ENCODE measurements at regions not wholly inside any gene's neighbourhood (a gene's known extent, or its start where the extent isn't known, plus 50 kb on each side); places are given as distances from the start of the nearest gene placed in this dataset.
A peak's percentile ranks its signal among the peaks of the same experiment; 100 is the strongest.

- Histone ChIP-seq H3K4me1 (ENCODE audit: control insufficient read depth in 1 of 2, insufficient read depth in 2 of 2, low read length in 2 of 2) (no peaks in the 10 kb centered on the region), H3K18ac (ENCODE audit: low read length) (no peak overlapping the region), H3K27me3 (ENCODE audit: insufficient read depth, low read length) (no peaks in the 10 kb centered on the region), H2AK5ac (ENCODE audit: low read length) (no peak overlapping the region), H3K9me3 (ENCODE audit: insufficient read depth, low read depth, low read length) (no peaks in the 10 kb centered on the region), H3K36me3 (ENCODE audit: control insufficient read depth in 1 of 2, insufficient read depth in 2 of 2, low read length in 2 of 2) (no peaks in the 10 kb centered on the region), H3K23ac (ENCODE audit: low read length) (no peak overlapping the region), H3K9ac (ENCODE audit: low read length) (no peak overlapping the region), H3K4me2 (ENCODE audit: low read length) (no peak overlapping the region), H2BK12ac (ENCODE audit: low read length) (no peak overlapping the region), H2BK120ac (ENCODE audit: insufficient read depth, low read length, poor library complexity) (no peak overlapping the region), H4K12ac (ENCODE audit: low read depth, low read length) (no peak overlapping the region), H2AFZ (ENCODE audit: insufficient read depth, low read length, poor library complexity) (no peak overlapping the region), H3K14ac (ENCODE audit: low read length) (no peak overlapping the region), H3K79me2 (ENCODE audit: control insufficient read depth, insufficient read depth, low read length, poor library complexity) (no peaks in the 10 kb centered on the region), H4K91ac (ENCODE audit: low read depth, low read length) (no peak overlapping the region), H2BK5ac (ENCODE audit: low read depth, low read length, poor library complexity) (no peak overlapping the region), H3K4me3 (ENCODE audit: low read depth, low read length) (no peak overlapping the region), H3K27ac (ENCODE audit: low read depth, low read length) (no peak overlapping the region), H3K79me1 (ENCODE audit: low read length) (no peaks in the 10 kb centered on the region), H4K8ac (ENCODE audit: low read depth, low read length) (no peak overlapping the region), H3K4ac (ENCODE audit: low read depth, low read length) (no peak overlapping the region)
- no CpG with 5 or more reads among the region's 3 CpGs for WGBS (ENCODE audit: extremely low coverage, insufficient coverage, insufficient read length)
- DNase-seq, result peak; percentile 8 to 60
Measured at GRCh38 chr3:117526470-117527079, 817.0 kb downstream of the TUSC7 start.

GRCh38 chr3:117527346-117527745 lies 817.8 kb downstream of the TUSC7 start:
- no peak overlapping the region for H2AK5ac ChIP-seq (ENCODE audit: low read length)
- H3K79me1 ChIP-seq (ENCODE audit: low read length), result no peaks in the 10 kb centered on the region
- no peaks in the 10 kb centered on the region for H3K9me3 ChIP-seq (ENCODE audit: insufficient read depth, low read depth, low read length)
- no peak overlapping the region for H4K12ac ChIP-seq (ENCODE audit: low read depth, low read length)
- H3K14ac ChIP-seq (ENCODE audit: low read length), result no peak overlapping the region
- no peak overlapping the region for H2AFZ ChIP-seq (ENCODE audit: insufficient read depth, low read length, poor library complexity)
- H3K36me3 ChIP-seq (ENCODE audit: control insufficient read depth in 1 of 2, insufficient read depth in 2 of 2, low read length in 2 of 2), result no peaks in the 10 kb centered on the region
- H3K27me3 ChIP-seq (ENCODE audit: insufficient read depth, low read length), result no peaks in the 10 kb centered on the region
- no peak overlapping the region for H2BK5ac ChIP-seq (ENCODE audit: low read depth, low read length, poor library complexity)
- no peak overlapping the region for H3K18ac ChIP-seq (ENCODE audit: low read length)
- H3K4ac ChIP-seq (ENCODE audit: low read depth, low read length), result no peak overlapping the region
- no peak overlapping the region for H4K8ac ChIP-seq (ENCODE audit: low read depth, low read length)
- no peaks in the 10 kb centered on the region for H3K79me2 ChIP-seq (ENCODE audit: control insufficient read depth, insufficient read depth, low read length, poor library complexity)
- no peak overlapping the region for H2BK12ac ChIP-seq (ENCODE audit: low read length)
- no peak overlapping the region for H3K23ac ChIP-seq (ENCODE audit: low read length)
- H3K4me2 ChIP-seq (ENCODE audit: low read length), result no peak overlapping the region
- no peak overlapping the region for H4K91ac ChIP-seq (ENCODE audit: low read depth, low read length)
- no CpG with 5 or more reads among the region's 2 CpGs for WGBS (ENCODE audit: extremely low coverage, insufficient coverage, insufficient read length)
- H3K9ac ChIP-seq (ENCODE audit: low read length), result no peak overlapping the region
- H3K27ac ChIP-seq (ENCODE audit: low read depth, low read length), result no peak overlapping the region
- no peaks in the 10 kb centered on the region for H3K4me1 ChIP-seq (ENCODE audit: control insufficient read depth in 1 of 2, insufficient read depth in 2 of 2, low read length in 2 of 2)
- H3K4me3 ChIP-seq (ENCODE audit: low read depth, low read length), result no peak overlapping the region
- DNase-seq, result no peak
- no peak overlapping the region for H2BK120ac ChIP-seq (ENCODE audit: insufficient read depth, low read length, poor library complexity)

GRCh38 chr3:117528688-117529087 lies 819.1 kb downstream of the TUSC7 start:
- no peak overlapping the region for H3K9ac ChIP-seq (ENCODE audit: low read length)

GRCh38 chr3:117531078-117531767 lies 821.6 kb downstream of the TUSC7 start:
- no CpG with 5 or more reads among the region's 8 CpGs for WGBS (ENCODE audit: extremely low coverage, insufficient coverage, insufficient read length)
- Histone ChIP-seq H3K9me3 (ENCODE audit: insufficient read depth, low read depth, low read length) (no peaks in the 10 kb centered on the region), H2BK5ac (ENCODE audit: low read depth, low read length, poor library complexity) (no peak overlapping the region), H3K79me1 (ENCODE audit: low read length) (no peaks in the 10 kb centered on the region), H4K91ac (ENCODE audit: low read depth, low read length) (no peak overlapping the region), H4K12ac (ENCODE audit: low read depth, low read length) (no peak overlapping the region), H4K8ac (ENCODE audit: low read depth, low read length) (no peak overlapping the region), H2BK120ac (ENCODE audit: insufficient read depth, low read length, poor library complexity) (no peak overlapping the region), H2AK5ac (ENCODE audit: low read length) (no peak overlapping the region), H3K79me2 (ENCODE audit: control insufficient read depth, insufficient read depth, low read length, poor library complexity) (no peaks in the 10 kb centered on the region), H3K4me2 (ENCODE audit: low read length) (no peak overlapping the region), H3K27me3 (ENCODE audit: insufficient read depth, low read length) (no peaks in the 10 kb centered on the region), H3K9ac (ENCODE audit: low read length) (no peak overlapping the region), H3K14ac (ENCODE audit: low read length) (no peak overlapping the region), H3K4ac (ENCODE audit: low read depth, low read length) (no peak overlapping the region), H3K27ac (ENCODE audit: low read depth, low read length) (no peak overlapping the region), H3K4me1 (ENCODE audit: control insufficient read depth in 1 of 2, insufficient read depth in 2 of 2, low read length in 2 of 2) (no peaks in the 10 kb centered on the region), H3K4me3 (ENCODE audit: low read depth, low read length) (no peak overlapping the region), H2AFZ (ENCODE audit: insufficient read depth, low read length, poor library complexity) (no peak overlapping the region), H3K23ac (ENCODE audit: low read length) (no peak overlapping the region), H3K18ac (ENCODE audit: low read length) (no peak overlapping the region), H2BK12ac (ENCODE audit: low read length) (no peak overlapping the region), H3K36me3 (ENCODE audit: control insufficient read depth in 1 of 2, insufficient read depth in 2 of 2, low read length in 2 of 2) (no peaks in the 10 kb centered on the region)
- no peak for DNase-seq

More at GRCh38 chr3:117528688-117529087, 819.1 kb downstream of the TUSC7 start:
- WGBS (ENCODE audit: extremely low coverage, insufficient coverage, insufficient read length), result no CpG with 5 or more reads among the region's 1 CpG
- no peaks in the 10 kb centered on the region for H3K9me3 ChIP-seq (ENCODE audit: insufficient read depth, low read depth, low read length)
- no peak overlapping the region for H2BK5ac ChIP-seq (ENCODE audit: low read depth, low read length, poor library complexity)
- H3K4me1 ChIP-seq (ENCODE audit: control insufficient read depth in 1 of 2, insufficient read depth in 2 of 2, low read length in 2 of 2), result no peaks in the 10 kb centered on the region
- H2AK5ac ChIP-seq (ENCODE audit: low read length), result no peak overlapping the region
- no peak overlapping the region for H4K8ac ChIP-seq (ENCODE audit: low read depth, low read length)
- H3K27me3 ChIP-seq (ENCODE audit: insufficient read depth, low read length), result no peaks in the 10 kb centered on the region
- H4K12ac ChIP-seq (ENCODE audit: low read depth, low read length), result no peak overlapping the region
- H3K79me1 ChIP-seq (ENCODE audit: low read length), result no peaks in the 10 kb centered on the region
- no peak overlapping the region for H4K91ac ChIP-seq (ENCODE audit: low read depth, low read length)
- no peak overlapping the region for H3K27ac ChIP-seq (ENCODE audit: low read depth, low read length)
- H2BK12ac ChIP-seq (ENCODE audit: low read length), result no peak overlapping the region
- H3K79me2 ChIP-seq (ENCODE audit: control insufficient read depth, insufficient read depth, low read length, poor library complexity), result no peaks in the 10 kb centered on the region
- H3K18ac ChIP-seq (ENCODE audit: low read length), result no peak overlapping the region
- no peak overlapping the region for H3K4ac ChIP-seq (ENCODE audit: low read depth, low read length)
- H3K4me2 ChIP-seq (ENCODE audit: low read length), result no peak overlapping the region
- H2AFZ ChIP-seq (ENCODE audit: insufficient read depth, low read length, poor library complexity), result no peak overlapping the region
- H2BK120ac ChIP-seq (ENCODE audit: insufficient read depth, low read length, poor library complexity), result no peak overlapping the region
- DNase-seq, result no peak
- no peaks in the 10 kb centered on the region for H3K36me3 ChIP-seq (ENCODE audit: control insufficient read depth in 1 of 2, insufficient read depth in 2 of 2, low read length in 2 of 2)
- H3K14ac ChIP-seq (ENCODE audit: low read length), result no peak overlapping the region
- H3K4me3 ChIP-seq (ENCODE audit: low read depth, low read length), result no peak overlapping the region
- H3K23ac ChIP-seq (ENCODE audit: low read length), result no peak overlapping the region

Measured in trophoblast cell (in vitro differentiated cells and primary cell).